K562 (cell line): ENCODE measurements at regions not wholly inside any gene's neighbourhood (a gene's known extent, or its start where the extent isn't known, plus 50 kb on each side); places are given as distances from the start of the nearest gene placed in this dataset.

ENCODE experiments used
- ATAC-seq: fragments of 200-7000 bp; cut with Tn5 transposase; 3 replicates; pipeline ENCODE4 v1.9.1; 2020; ENCODE audit warnings: moderate library complexity
- BruUV-seq: library from RNA; stranded (reverse); fragments of 400-500 nt; replicated peaks from 2 replicates; lab custom pipeline; 2021; lab: Mats Ljungman, UMichigan
- CTCF ChIA-PET: fragments of 300-600 bp; formaldehyde crosslinking; extraction: SDS; loops from one replicate; lab custom pipeline; 2021; ENCODE audit warnings: low intra/inter-chr PET ratio; lab: Yijun Ruan, JAX
- POLR2A ChIA-PET: fragments of 300-600, 350-650 bp; sonication (Branson Sonifier 250); formaldehyde crosslinking; extraction: SDS; loops from one replicate; lab custom pipeline; 2021; ENCODE audit warnings: antibody characterized with exemption, inconsistent platforms; lab: Yijun Ruan, JAX
- DNase-seq, 4 experiments: peaks; one replicate each; pipeline versions ENCODE4 v3.0.0 to v3.0.0-alpha.2; 2011 to 2018; ENCODE audit warnings: low spot score in 3 of 4, mixed read lengths in 3 of 4; ENCODE audit errors: extremely low read depth in 1 of 4
- FAIRE-seq: peaks from 2 replicates; lab custom pipeline; 2011; peaks lifted over from hg19 to GRCh38; lab: Jason Lieb, UNC
- H2AFZ ChIP-seq: 2 replicates; pipeline ENCODE4 v1.6.0; 2011; ENCODE audit warnings: low read depth, low read length, control low read depth, inconsistent platforms
- H3K27ac ChIP-seq: fragments of 200-600 bp; 3 replicates; pipeline ENCODE4 v1.8.0; 2011; ENCODE audit warnings: low read depth, mild to moderate bottlenecking, control low read depth, inconsistent platforms, low read length, moderate library complexity, mixed read lengths; ENCODE audit errors: extremely low read depth
- H3K27me3 ChIP-seq, 2 experiments: fragments of 300-600 bp in 1 of 2; 2 replicates in 1 of 2; 3 replicates in 1 of 2; pipeline versions ENCODE4 v1.6.0 to v1.8.0; 2011; ENCODE audit warnings: inconsistent platforms in 2 of 2, low read length in 2 of 2, mild to moderate bottlenecking in 1 of 2, mixed read lengths in 1 of 2, moderate library complexity in 1 of 2; ENCODE audit not compliant: control insufficient read depth in 2 of 2, insufficient read depth in 2 of 2
- H3K36me3 ChIP-seq: fragments of 300-600 bp; 3 replicates; pipeline ENCODE4 v1.8.0; 2011; ENCODE audit warnings: mild to moderate bottlenecking, low read length, inconsistent platforms; ENCODE audit not compliant: control insufficient read depth, insufficient read depth
- H3K4me1 ChIP-seq, 2 experiments: fragments of 200-600 bp in 1 of 2; replicated peaks in 1 of 2; 2 replicates in 1 of 2; 3 replicates in 1 of 2; pipeline versions ENCODE4 v1.5.1 to v1.8.0; 2011; ENCODE audit warnings: inconsistent platforms in 2 of 2, low read length in 2 of 2, mild to moderate bottlenecking in 1 of 2, mixed read lengths in 1 of 2, moderate library complexity in 1 of 2; ENCODE audit not compliant: control insufficient read depth in 2 of 2, insufficient read depth in 2 of 2
- H3K4me2 ChIP-seq: 2 replicates; pipeline ENCODE4 v1.6.1; 2011; ENCODE audit warnings: low read length, control low read depth, inconsistent platforms, mixed read lengths; ENCODE audit not compliant: insufficient read depth
- H3K4me3 ChIP-seq: fragments of 200-600 bp; sonication (generic), shearing (Covaris generic); 2 replicates; pipeline ENCODE4 v1.5.1; 2016; ENCODE audit warnings: control low read depth, inconsistent platforms
- H3K79me2 ChIP-seq: fragments of 200-600 bp; 3 replicates; pipeline ENCODE4 v1.8.0; 2011; ENCODE audit warnings: low read length, inconsistent platforms; ENCODE audit not compliant: control insufficient read depth, insufficient read depth
- H3K9ac ChIP-seq, 2 experiments: 2 replicates each; pipeline versions ENCODE4 v1.6.0 to v1.6.1; 2011; ENCODE audit warnings: low read depth in 2 of 2, low read length in 2 of 2, control low read depth in 1 of 2, inconsistent platforms in 1 of 2, mild to moderate bottlenecking in 1 of 2, mixed read lengths in 1 of 2; ENCODE audit not compliant: insufficient read depth in 1 of 2
- H3K9me1 ChIP-seq: one replicate; pipeline ENCODE4 v1.6.0; 2011; ENCODE audit warnings: inconsistent platforms, mild to moderate bottlenecking, low read length, moderate library complexity; ENCODE audit not compliant: control insufficient read depth, insufficient read depth
- H3K9me3 ChIP-seq: replicated peaks from 2 replicates; pipeline ENCODE4 v1.5.1; 2011; ENCODE audit warnings: low read depth, low read length, inconsistent platforms; ENCODE audit not compliant: control insufficient read depth, insufficient read depth
- H4K20me1 ChIP-seq: replicated peaks from 2 replicates; pipeline ENCODE4 v1.6.1; 2011; ENCODE audit warnings: low read length, inconsistent platforms, mixed read lengths; ENCODE audit not compliant: control insufficient read depth, insufficient read depth
- HNRNPL ChIP-seq: fragments of 200-400 bp; formaldehyde crosslinking; IDR thresholded peaks from 2 replicates; pipeline ENCODE4 v1.6.1; 2017; ENCODE audit warnings: low read depth, mild to moderate bottlenecking, low read length
- HNRNPUL1 ChIP-seq: fragments of 200-400 bp; formaldehyde crosslinking; IDR thresholded peaks from 2 replicates; pipeline ENCODE4 v1.6.1; 2017; ENCODE audit warnings: low read length
- KLF1 ChIP-seq: fragments of 450-650 bp; IDR thresholded peaks from 2 replicates; pipeline ENCODE4 v1.6.1; 2016; ENCODE audit warnings: missing genetic modification characterization, missing compliant biosample characterization
- MCM2 ChIP-seq: fragments of 450-650 bp; IDR thresholded peaks from 2 replicates; pipeline ENCODE4 v1.6.1; 2017; ENCODE audit warnings: low read depth, mild to moderate bottlenecking
- MCM3 ChIP-seq: fragments of 450-650 bp; IDR thresholded peaks from 2 replicates; pipeline ENCODE4 v1.6.1; 2016
- NCOA2 ChIP-seq, 2 experiments: fragments of 450-650 bp; IDR thresholded peaks; 2 replicates each; pipeline ENCODE4 v1.6.1; 2018; ENCODE audit warnings: mild to moderate bottlenecking in 2 of 2, moderate library complexity in 1 of 2; ENCODE audit not compliant: partially characterized antibody in 2 of 2
- NFATC3 ChIP-seq: fragments of 450-650 bp; IDR thresholded peaks from 2 replicates; pipeline ENCODE4 v1.6.1; 2017; ENCODE audit warnings: mild to moderate bottlenecking
- PREB ChIP-seq: sonication (generic); formaldehyde crosslinking; IDR thresholded peaks from 2 replicates; pipeline ENCODE4 v1.8.1; 2023; ENCODE audit warnings: mild to moderate bottlenecking, missing genetic modification reagents
- RBM17 ChIP-seq: fragments of 200-400 bp; formaldehyde crosslinking; IDR thresholded peaks from 2 replicates; pipeline ENCODE4 v1.6.1; 2017; ENCODE audit warnings: low read depth, mild to moderate bottlenecking, low read length, borderline replicate concordance
- SNRNP70 ChIP-seq: fragments of 200-400 bp; formaldehyde crosslinking; optimal IDR thresholded peaks from 2 replicates; pipeline ENCODE3; 2017; ENCODE audit warnings: low read depth, low read length
- STAT5A ChIP-seq: IDR thresholded peaks from 2 replicates; pipeline ENCODE4 v1.6.1; 2012; ENCODE audit warnings: low read length, inconsistent platforms, borderline replicate concordance
- ZBTB1 ChIP-seq: sonication (generic); formaldehyde crosslinking; IDR thresholded peaks from 2 replicates; pipeline ENCODE4 v1.8.1; 2023; ENCODE audit warnings: missing genetic modification reagents, low read depth, mild to moderate bottlenecking, borderline replicate concordance
- ZFP30 ChIP-seq: fragments of 250-450 bp; sonication (Bioruptor Pico); IDR thresholded peaks from 2 replicates; pipeline ENCODE4 v1.8.0; 2022; ENCODE audit warnings: moderate library complexity, mild to moderate bottlenecking, inconsistent platforms, borderline replicate concordance
- ZNF174 ChIP-seq: fragments of 250-450 bp; sonication (Bioruptor Pico); IDR thresholded peaks from 2 replicates; pipeline ENCODE4 v1.4.0; 2020; ENCODE audit warnings: mild to moderate bottlenecking
- ZNF668 ChIP-seq: fragments of 250-450 bp; sonication (Bioruptor Pico); IDR thresholded peaks from 2 replicates; pipeline ENCODE4 v1.8.0; 2022; ENCODE audit warnings: mild to moderate bottlenecking, inconsistent platforms
- WGBS: fragments of 100-300 bp; shearing (Covaris generic); methylation state at CpG from one replicate; pipeline ENCODE4 v1.1.6; 2016; ENCODE audit warnings: low coverage, mixed read lengths; ENCODE audit not compliant: insufficient coverage; ENCODE audit errors: missing lambda C conversion rate; 5-methylcytosine and 5-hydroxymethylcytosine counted together
- in situ Hi-C: fragments of 300-500 bp; cut with MboI; formaldehyde crosslinking; loops from 4 replicates; pipeline ENCODE4 v1.15.0; 2018; ENCODE audit warnings: inconsistent platforms, mixed read lengths
- intact Hi-C: fragments of 100-400 bp; cut with micrococcal nuclease; formaldehyde crosslinking; loops from 2 replicates; pipeline ENCODE4 v1.14.2; 2022

- TF ChIP-seq PREB (CRISPR knock-in tag), result no peak
- TF ChIP-seq STAT5A, result no peak
- TF ChIP-seq NCOA2 (IDR thresholded peaks at IDR 0.05; ENCODE audit: partially characterized antibody in 2 of 2), result no peak
- no peak for TF ChIP-seq ZFP30
- TF ChIP-seq RBM17, result no peak
Measured at GRCh38 chr4:53830511-53830910, 233.9 kb downstream of the CHIC2 start (continued).

GRCh38 chr4:53821179-53821851 is 230.0 kb upstream of the LNX1 start:
- CTCF ChIA-PET, result no interaction called here
- DNase-seq (no peak), FAIRE-seq (no peak), ATAC-seq (no peak)
- intact Hi-C loops, result no loop called here
- no peak overlapping the region for H3K4me3 ChIP-seq
- no peaks in the 10 kb centered on the region for H3K9me1 ChIP-seq
- H2AFZ ChIP-seq, result no peak overlapping the region
- no peaks in the 10 kb centered on the region for H3K36me3 ChIP-seq
- H3K4me1 ChIP-seq, result no peaks in the 10 kb centered on the region
- no TSS peak for BruUV-seq
- no peaks in the 10 kb centered on the region for H3K27me3 ChIP-seq
- no peaks in the 10 kb centered on the region for H4K20me1 ChIP-seq
- POLR2A ChIA-PET, result no interaction called here
- no peak overlapping the region for H3K27ac ChIP-seq
- H3K79me2 ChIP-seq, result no peaks in the 10 kb centered on the region
- H3K9me3 ChIP-seq, result no peaks in the 10 kb centered on the region
- no peak overlapping the region for H3K4me2 ChIP-seq
- in situ Hi-C loops, result loop anchor here (25.0 kb wide), 1 partner anchor 809 kb away; no protein-coding TSS in a partner anchor
- 1% methylated on average over 8 of the region's 8 CpGs for WGBS
- no peak overlapping the region for H3K9ac ChIP-seq
- TF ChIP-seq NFATC3 (no peak), MCM3 (no peak), RBM17 (no peak), SNRNP70 (no peak), HNRNPL (no peak), MCM2 (no peak), ZNF668 (CRISPR knock-in tag) (no peak), ZNF174 (no peak), ZBTB1 (CRISPR knock-in tag) (no peak), HNRNPUL1 (no peak), KLF1 (tag) (no peak)
